Cardiac muscle cell (in vitro differentiated cells and primary cell): ENCODE measurements at regions not wholly inside any gene's neighbourhood (a gene's known extent, or its start where the extent isn't known, plus 50 kb on each side); places are given as distances from the start of the nearest gene placed in this dataset.

ENCODE experiments used
- DNase-seq, 2 donors: peaks; one replicate each; pipeline versions ENCODE4 v3.0.0 to v3.0.0-alpha.2; 2010 to 2017; ENCODE audit warnings: low read depth in 1 of 2, low spot score in 1 of 2
- H3K27ac ChIP-seq: fragments of 200-600 bp; sonication (generic); 2 replicates; pipeline ENCODE4 v1.5.1; 2016
- H3K27me3 ChIP-seq: fragments of 200-600 bp; sonication (generic); 2 replicates; pipeline ENCODE4 v1.6.0; 2016; ENCODE audit warnings: control low read depth
- H3K36me3 ChIP-seq: fragments of 200-600 bp; sonication (generic); 2 replicates; pipeline ENCODE4 v1.5.1; 2016; ENCODE audit warnings: control low read depth
- H3K4me1 ChIP-seq: fragments of 200-600 bp; sonication (generic); 2 replicates; pipeline ENCODE4 v1.8.1; 2017; ENCODE audit warnings: low read depth, mild to moderate bottlenecking, mixed run types
- H3K4me3 ChIP-seq: fragments of 200-600 bp; sonication (generic); 2 replicates; pipeline ENCODE4 v1.5.1; 2016; ENCODE audit warnings: mild to moderate bottlenecking
- H3K9me3 ChIP-seq: fragments of 200-600 bp; sonication (generic); 2 replicates; pipeline ENCODE4 v1.5.1; 2017; ENCODE audit warnings: low read depth, mild to moderate bottlenecking, control low read depth
- CTCF ChIP-seq: IDR thresholded peaks from 2 replicates; pipeline ENCODE4 v1.5.1; 2012; ENCODE audit warnings: low read depth, mild to moderate bottlenecking, low read length

DNA sequence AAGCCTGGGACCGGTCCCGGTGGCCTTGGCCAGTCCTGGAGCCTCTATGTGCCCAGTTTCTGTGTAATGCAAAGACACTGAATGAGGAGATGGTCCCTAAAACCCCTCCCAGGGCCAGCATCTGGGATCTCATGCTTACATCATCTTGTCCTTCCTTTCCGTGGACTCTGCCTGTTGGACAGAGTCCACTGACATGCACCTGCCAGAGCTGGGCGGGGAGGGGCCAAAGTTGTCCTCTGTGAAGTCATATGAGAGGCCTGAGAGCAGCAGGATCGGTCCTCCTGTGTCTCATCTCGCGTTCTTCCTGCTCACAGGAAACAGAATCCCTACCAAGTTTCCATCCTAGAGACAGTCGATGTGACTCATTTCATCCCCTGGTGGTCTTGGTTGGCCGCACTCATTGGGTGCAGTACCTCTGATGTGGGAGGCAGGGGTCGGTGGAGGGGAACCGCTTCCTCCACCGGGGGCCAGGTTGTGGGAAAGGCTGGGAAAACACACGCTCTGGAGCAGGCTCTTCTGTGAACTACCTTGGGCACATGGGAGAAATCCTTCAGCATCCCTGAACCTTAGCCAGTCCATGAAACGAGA is 389.6 kb upstream of the PODXL start:
- H3K36me3 ChIP-seq, result no peaks in the 10 kb centered on the region
- H3K27ac ChIP-seq, result no peak overlapping the region
- peaks cover 3% of the 10 kb centered on the region for H3K4me1 ChIP-seq
- no peak overlapping the region for H3K4me3 ChIP-seq
- no peaks in the 10 kb centered on the region for H3K9me3 ChIP-seq
- TF ChIP-seq CTCF, result no peak
- no peak for DNase-seq
- peaks cover 4% of the 10 kb centered on the region for H3K27me3 ChIP-seq

DNA sequence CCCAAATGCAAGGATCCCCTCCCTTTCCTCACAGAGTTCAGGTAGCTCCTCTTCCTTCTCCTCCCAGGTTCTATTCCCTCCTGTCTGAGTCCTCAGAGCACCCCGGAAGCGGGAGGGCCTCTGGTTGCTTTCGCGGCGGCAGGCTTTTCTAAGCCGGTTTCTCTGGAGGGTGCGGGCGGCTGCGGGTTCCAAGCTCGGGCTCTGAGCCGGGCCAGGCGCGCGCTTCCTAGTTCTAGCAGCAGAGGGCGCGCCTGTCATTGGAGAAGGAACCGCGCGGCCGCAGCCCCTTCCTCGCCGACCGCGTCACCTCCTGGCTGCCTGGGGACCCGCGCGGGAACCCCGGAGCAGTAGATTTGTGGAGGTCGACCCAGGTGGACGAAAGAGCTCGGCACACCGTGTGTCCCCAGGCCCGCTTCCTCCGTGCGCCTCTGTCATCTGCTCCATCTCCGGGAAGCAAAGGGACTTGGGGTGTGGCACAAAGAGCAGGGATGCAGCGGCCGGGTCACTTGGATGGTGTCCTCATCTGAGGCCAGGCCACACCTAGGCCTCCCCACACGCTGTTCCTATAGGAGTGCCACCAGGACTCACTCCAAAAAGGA is 389.0 kb upstream of the PODXL start:
- DNase-seq, result peak; percentile 50 to 86
- H3K4me3 ChIP-seq, result no peak overlapping the region
- peak; percentile 87 for TF ChIP-seq CTCF

GRCh38 chr7:131944556-131945069 is 388.2 kb upstream of the PODXL start:
- Histone ChIP-seq H3K9me3 (no peaks in the 10 kb centered on the region), H3K36me3 (no peaks in the 10 kb centered on the region), H3K4me3 (no peak overlapping the region), H3K4me1 (peaks cover 3% of the 10 kb centered on the region), H3K27ac (no peak overlapping the region), H3K27me3 (peaks cover 4% of the 10 kb centered on the region)
- TF ChIP-seq CTCF, result no peak
- no peak for DNase-seq

More for the DNA sequence above, 389.0 kb upstream of the PODXL start:
- H3K9me3 ChIP-seq, result no peaks in the 10 kb centered on the region
- H3K36me3 ChIP-seq, result no peaks in the 10 kb centered on the region
- H3K4me1 ChIP-seq, result peaks cover 3% of the 10 kb centered on the region
- H3K27ac ChIP-seq, result no peak overlapping the region
- peaks cover 4% of the 10 kb centered on the region for H3K27me3 ChIP-seq

GRCh38 chr7:131943646-131944045 is 387.2 kb upstream of the PODXL start:
- Histone ChIP-seq H3K9me3 (no peaks in the 10 kb centered on the region), H3K4me3 (no peak overlapping the region), H3K4me1 (peaks cover 3% of the 10 kb centered on the region), H3K27me3 (peaks cover 4% of the 10 kb centered on the region), H3K36me3 (no peaks in the 10 kb centered on the region), H3K27ac (no peak overlapping the region)
- no peak for DNase-seq
- TF ChIP-seq CTCF, result no peak

DNA sequence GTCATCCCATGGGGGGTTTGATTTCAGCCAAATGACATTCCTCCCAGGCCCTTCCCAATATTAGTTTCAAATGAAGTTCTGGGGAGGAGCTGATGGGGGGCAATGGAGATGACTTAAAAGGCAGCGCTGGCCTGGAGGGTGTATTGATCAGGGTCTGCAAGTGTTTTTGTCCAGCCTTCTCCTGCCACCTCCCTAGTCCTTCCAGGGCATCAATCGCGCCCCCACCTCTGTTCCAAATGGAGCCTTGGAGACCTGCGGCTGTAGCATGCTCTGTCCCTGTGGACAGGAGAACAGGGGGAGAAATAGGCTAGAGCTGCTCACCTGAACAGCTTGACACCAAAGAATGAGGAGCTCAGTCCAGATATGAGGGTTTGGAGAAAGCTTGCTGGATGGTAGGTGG is 386.8 kb upstream of the PODXL start:
- no peak for TF ChIP-seq CTCF
- Histone ChIP-seq H3K27ac (no peak overlapping the region), H3K4me3 (no peak overlapping the region), H3K27me3 (peaks cover 4% of the 10 kb centered on the region), H3K36me3 (no peaks in the 10 kb centered on the region), H3K4me1 (peaks cover 2% of the 10 kb centered on the region), H3K9me3 (no peaks in the 10 kb centered on the region)
- DNase-seq, result no peak
